ENCODE measurements at regions not wholly inside any gene's neighbourhood (a gene's known extent, or its start where the extent isn't known, plus 50 kb on each side); places are given as distances from the start of the nearest gene placed in this dataset.
"Not testable (repeated sequence)": the region's sequence is repeated elsewhere in the genome, so short reads cannot be mapped to it uniquely, and the experiment has no call there.

DNA sequence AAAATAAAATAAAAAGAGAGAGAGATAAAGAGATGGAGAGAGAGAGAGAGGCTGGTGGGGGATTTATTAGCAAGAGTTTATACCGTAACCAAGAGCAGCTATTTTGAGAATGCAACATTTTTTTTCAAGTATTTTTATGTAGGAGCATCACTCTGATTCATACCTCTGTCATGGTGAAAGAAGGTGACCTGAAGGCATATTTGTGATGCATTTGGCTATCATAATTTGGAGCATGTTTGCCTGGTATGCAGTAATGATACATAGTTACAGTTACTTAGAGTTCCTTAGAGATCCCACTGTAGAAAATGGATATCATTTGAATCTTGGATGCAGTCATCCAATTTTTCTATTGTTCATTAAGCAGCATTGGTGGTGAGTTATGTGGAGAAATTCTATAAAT is 1472.4 kb downstream of the SI start:
- DNase-seq, result no peak

DNA sequence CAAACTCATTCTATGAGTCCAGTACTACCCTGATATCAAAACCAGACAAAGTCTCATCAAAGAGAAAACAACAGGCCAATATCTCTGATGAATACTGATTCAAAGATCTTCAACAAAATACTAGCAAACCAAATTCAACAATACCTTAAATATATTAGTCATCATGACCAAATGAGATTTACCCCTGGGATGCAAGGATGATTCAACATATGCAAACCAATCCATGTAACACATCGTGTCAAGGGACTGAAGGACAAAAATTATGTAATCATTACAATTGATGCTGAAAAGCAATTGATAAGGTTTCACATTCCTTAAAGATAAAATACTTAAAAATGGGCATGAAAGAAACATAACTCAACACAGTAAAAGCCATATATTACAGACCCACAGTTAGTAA is 1476.9 kb downstream of the SI start:
- no peak for DNase-seq

DNA sequence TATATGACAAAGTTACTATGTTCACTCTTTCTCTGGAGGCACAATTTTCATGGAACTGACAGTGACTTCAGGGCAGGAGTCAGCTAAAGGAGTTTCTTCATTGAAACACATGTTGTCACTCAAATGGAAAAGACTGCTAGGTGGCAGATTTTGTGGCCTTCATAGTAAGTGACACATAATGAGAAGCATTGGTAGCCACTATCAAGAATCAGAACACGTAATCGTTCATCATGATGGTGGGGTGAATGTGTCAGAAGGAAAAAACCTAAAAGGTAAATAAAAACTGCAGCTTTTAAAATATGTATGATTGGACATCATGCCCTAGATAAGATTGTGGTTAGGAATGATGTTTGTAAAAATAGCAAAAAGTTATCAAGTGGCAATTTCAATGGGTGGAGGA is 1491.0 kb downstream of the SI start:
- no peak for DNase-seq

DNA sequence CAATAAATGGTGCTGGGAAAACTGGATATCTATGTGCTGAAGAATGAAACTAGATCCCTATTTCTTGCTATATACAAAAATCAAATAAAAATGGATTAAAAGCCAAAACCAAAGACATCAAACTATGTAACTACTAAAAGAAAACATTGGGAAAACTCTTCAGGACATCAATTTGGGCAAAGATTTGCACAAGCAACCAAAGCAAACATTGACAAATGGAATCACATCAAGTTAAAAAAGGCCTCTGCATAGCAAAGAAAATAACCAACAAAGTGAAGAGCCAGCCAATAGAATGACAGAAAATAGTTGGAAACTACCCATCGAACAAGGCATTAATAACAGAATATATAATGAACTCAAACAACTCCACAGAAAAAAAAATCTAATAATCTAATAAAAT is 1495.3 kb downstream of the SI start:
- no peak for DNase-seq

DNA sequence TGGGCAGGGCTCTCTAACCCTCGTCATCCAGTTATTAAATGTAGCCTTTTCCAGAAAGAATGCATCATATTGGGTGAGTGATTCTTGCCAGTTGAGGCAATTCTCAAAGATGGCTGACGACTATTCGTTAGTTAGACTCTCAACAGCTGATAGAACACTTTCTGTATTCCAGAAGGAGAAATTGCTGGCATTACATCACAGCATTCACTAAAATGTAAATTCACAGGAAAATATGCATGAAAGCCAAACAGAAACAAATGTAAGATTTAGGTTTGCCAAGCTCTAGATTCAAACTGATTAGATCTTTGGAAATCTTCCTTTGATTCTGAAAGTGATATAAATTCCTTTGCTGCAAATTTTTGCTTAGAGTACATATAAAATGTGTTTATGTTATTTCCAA is 1501.0 kb downstream of the SI start:
- DNase-seq, result no peak

DNA sequence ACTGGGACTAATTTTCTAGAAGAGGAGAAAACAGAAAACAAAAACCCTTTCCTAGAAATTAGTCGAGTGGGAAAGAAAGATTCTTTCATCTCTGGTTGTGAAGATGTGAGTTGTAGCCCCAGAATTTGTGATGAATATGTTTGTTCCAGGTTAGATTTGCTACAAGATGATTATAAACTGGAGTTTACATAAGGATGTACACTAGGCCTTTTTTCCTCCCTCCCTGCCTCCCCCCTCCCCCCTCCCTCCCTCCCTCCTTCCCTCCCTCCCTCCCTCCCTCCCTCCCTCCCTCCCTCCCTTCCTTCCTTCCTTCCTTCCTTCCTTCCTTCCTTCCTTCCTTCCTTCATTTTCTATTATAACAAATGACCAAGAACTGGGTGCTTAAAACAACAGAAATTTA is 1502.0 kb downstream of the SI start:
- no peak for DNase-seq

DNA sequence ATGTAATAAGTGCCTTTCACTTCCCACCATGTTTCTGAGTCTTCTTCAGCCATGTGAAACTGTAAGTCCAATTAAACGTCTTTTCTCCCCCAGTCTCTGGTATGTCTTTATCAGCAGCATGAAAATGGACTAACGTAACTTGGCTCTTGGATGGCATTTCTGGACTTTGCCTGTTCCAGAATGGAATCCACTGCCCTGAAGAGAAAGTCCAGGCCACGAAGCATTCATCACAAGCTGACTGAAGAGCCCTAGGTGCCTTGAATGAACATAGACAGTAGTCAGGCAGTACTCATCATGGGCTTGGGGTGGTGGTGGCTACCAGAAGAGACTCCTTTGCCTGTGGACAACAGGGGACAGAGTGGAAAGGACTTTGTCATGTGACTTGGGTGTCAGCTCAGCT is 1505.0 kb downstream of the SI start:
- DNase-seq, result no peak

DNA sequence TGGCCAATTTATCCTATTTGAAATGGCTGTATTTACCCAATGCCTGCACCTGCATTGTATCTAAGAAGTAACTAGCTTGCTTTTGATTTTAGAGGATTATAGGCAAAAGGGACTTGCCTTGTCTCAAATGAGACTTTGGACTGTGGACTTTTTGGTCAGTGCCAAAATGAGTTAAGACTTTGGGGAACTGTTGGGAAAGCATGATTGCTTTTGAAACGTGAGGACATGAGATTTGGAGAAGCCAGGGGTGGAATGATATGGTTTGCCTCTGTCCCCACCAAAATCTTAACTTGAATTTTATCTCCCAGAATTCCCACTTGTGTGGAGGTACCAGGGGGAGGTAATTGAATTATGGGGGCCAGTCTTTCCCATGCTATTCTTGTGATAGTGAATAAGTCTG is 1505.4 kb downstream of the SI start:
- DNase-seq, result no peak

DNA sequence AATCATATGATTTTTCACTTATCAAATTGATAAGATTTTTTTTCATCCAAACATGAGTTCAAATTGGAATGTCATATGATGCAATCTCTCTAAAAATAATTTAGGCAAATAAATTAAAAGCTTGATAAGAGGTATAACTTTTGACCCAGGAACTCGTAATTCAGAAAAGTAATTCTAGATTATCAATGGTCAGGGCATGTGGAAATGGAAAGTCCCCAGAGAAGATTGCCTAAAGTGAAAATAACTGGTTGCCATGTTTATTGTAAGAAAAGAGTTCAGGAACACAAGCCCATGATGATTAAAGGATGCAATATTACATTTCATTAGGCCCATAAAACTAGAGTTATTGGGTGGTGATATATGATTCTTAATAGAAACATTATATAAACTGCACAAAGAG is 1514.8 kb downstream of the SI start:
- no peak for DNase-seq

DNA sequence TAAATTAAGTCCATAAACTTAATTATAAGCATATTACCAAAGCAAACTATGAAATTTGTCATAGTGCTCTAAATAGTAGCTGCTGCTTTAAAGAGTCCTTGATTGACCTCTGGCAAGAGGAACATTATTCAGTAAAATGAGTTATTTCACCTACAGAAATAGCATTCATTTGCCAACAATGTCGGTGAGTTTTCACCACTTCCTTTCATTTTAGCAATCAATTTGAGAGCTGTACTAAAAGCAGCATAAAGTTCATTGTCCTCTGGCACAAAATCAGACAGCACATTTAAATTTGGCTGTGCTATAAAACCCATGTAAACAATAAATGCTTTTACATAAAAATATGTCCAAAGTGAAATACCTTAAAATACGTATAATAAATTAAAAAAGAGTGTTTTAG is 1515.7 kb downstream of the SI start:
- DNase-seq, result no peak

DNA sequence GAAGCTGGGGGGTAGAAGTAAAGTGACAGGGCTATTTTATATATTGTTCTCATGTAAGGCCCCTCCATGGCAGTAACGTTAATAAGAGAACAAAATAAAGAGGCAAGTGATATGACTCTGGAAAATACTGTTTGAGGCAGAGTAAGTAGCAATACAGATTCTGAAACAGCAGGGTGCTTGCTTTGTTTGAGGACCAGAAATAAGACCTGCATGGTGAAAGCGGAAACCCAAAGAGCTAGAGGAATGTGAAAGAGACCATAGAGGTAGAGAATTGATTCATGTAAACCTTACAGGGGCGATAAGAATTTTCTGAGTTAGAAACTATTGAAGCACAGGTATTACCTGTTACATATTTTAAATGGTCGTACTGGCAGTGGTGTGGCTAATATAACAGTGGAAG is 1517.1 kb downstream of the SI start:
- DNase-seq, result no peak

DNA sequence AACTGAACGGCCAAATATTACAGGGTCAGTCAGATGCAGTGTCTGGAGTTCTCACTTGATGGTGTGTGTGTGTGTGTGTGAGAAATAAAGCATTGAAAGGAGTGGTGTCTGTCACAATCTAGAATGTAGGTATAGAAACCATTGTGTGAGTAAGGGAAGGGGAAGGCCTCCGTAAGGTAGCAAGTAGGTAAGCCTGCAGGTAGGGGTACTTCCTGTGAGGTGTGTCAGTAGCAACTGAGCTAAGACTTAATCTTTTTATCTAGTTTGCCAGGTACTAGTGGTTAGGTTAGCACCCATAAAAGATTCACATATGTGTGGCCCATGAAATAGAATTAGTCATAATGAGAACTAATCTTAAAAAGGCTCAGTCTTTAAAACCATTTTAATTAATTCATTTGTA is 1517.8 kb downstream of the SI start:
- no peak for DNase-seq

DNA sequence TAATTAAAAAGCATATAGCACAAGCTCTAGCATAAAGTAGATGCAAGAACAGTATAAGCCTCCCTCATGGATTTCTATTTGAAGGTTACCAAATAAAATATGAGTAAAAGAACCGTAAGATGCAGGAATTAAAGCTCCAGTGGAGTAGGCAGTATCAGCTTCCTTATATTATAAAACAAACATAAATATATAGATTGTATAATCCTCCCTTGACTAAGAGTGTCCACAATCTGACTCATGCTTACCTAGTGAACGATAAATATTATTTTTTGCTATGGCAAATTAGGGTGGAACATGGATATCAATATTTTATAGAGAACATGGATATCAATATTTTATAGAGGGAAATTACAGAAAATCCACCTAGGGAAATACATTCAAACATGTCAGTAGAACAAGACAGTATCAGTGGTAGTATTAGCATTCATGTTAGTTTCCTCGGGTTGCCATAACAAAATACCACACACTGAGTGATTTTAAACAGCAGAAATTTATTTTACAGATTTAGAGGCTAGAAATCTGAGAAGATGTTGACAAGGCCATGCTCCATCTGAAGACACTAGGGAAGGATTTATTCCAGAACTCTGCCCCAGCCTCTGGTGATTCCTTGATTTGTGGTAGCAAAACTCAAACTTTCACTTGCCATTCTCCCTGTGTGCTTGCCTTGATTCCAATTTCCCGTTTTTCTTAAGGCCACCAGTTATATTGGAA is 1521.3 kb downstream of the SI start:
- no peak for DNase-seq

DNA sequence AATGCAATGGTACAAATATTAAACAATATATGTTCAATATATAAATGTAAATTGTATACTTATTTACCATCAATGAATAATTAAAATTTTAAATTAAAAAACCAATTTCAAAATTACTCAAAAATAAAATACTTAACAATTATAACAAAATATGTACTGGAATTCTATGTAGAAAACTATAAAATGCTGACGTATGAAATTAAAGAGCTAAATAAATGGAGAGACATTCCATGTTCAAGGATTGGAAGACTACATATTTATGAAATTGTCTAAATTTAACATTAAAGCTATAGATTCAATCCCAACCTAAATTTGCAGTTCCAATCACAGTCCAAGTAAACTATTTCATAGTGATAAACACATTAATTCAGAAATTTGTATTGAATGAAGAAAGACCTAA is 1522.4 kb downstream of the SI start:
- no peak for DNase-seq

DNA sequence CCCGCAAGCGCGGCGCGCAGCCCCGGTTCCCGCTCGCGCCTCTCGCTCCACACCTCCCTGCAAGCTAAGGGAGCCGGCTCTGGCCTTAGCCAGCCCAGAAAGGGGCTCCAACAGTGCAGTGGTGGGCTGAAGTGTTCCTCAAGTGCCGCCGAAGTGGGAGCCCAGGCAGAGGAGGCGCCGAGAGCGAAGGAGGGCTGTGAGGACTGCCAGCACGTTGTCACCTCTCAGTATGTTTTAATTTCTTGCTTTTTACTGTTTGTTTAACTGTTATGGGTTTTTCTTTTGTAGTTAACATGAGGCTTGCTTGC is 1525.7 kb downstream of the SI start:
- DNase-seq, result no peak

DNA sequence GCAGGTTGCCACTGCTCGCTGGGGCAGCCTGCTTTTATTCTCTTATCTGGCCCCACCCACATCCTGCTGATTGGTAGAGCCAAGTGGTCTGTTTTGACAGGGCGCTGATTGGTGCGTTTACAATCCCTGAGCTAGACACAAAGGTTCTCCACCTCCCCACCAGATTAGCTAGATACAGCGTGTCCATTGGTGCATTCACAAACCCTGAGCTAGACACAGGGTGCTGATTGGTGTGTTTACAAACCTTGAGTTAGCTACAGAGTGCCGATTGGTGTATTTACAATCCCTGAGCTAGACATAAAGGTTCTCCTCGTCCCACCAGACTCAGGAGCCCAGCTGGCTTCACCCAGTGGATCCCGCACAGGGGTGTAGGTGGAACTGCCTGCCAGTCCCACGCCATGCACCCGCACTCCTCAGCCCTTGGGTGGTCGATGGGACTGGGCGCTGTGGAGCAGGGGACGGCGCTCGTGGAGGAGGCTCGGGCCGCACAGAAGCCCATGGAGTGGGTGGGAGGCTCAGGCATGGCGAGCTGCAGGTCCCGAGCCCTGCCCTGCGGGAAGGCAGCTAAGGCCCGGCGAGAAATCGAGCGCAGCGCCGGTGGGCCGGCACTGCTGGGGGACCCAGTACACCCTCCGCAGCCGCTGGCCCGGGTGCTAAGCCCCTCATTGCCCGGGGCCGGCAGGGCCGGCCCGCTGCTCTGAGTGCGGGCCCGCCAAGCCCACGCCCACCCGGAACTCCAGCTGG is 1526.2 kb downstream of the SI start:
- DNase-seq, result not testable (repeated sequence)

DNA sequence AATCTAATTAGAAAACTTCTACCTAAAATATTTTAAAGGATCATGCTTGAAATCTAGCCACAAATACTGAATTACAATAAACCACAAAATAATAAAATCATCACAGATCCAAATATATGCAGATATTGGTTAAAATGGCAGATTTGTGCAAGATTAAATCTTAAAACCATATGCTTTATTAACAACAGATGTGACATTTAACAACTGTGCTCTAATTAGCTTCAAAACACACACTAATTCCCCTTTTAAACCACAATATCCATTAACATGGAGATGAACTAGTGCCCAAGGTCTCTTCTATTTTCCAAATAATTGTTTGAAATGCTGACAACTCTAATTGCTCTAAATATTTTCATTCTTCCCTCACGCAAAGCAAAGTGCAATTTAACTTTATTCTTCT is 1530.3 kb downstream of the SI start:
- DNase-seq, result no peak

DNA sequence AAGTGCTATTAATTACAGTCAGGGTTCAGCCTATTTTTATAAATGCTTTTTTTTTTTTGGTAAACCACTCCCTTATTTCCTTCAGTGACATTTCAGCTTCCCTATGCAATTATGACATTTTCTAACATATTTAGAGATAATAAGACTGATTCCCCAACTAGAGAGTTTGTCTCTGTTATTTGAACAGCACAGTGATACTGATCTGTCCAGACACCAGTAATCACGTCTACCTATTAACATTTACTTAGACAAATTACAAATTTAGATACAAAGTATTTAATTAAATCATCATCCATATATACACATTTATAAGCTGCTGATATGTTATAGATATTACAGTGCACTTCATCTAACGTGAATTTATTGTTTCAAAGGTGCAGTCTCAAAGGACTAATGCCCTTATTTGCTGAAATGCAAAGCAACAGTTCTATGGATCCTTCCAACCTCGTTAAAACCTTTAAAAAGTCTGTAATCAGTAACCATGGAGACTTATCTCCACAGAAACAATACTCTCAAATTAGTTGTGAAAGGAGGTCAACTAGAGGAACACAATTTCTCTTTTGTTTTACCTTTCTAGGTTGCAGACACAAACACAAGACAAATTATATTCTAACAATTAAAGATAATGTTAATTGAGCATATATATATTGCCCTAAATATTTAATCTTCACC is 1531.1 kb downstream of the SI start:
- DNase-seq, result no peak

DNA sequence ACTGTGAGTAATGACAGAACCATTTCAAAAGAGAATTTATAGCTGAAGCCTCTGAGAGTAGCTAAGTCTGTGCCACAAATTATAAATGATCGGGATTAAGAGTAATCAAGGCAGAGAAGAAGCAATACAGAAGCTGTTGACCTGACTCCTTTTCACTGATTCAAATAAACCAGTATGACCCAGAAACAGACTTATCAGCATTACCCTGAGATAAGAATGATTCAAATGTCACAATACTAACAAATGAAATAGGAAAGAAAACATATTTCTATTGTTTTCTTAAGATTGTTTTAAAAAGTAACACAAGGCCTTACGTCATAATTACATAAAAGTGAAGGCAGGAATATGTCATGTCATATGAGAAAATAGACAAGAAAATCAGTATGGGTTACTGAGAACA is 1534.6 kb downstream of the SI start:
- no peak for DNase-seq

DNA sequence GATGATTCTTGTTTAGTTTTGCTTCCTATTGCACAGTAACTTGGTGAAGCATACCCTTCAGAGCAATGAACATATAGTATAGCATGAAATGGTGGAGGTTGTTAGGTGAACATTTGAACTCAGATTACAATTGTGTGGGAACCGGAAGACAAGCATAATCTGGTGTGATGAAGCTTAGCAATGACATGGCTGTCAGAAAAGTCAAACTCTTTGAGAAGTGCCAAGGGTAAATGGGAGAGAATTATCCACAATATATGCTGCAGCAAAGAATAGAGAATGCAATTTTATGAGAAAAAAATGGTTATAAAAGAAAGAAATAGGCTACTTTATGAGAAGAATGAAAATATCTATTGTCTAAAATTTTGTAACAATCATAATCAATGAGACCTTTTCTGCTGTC is 1536.7 kb downstream of the SI start:
- DNase-seq, result no peak

DNA sequence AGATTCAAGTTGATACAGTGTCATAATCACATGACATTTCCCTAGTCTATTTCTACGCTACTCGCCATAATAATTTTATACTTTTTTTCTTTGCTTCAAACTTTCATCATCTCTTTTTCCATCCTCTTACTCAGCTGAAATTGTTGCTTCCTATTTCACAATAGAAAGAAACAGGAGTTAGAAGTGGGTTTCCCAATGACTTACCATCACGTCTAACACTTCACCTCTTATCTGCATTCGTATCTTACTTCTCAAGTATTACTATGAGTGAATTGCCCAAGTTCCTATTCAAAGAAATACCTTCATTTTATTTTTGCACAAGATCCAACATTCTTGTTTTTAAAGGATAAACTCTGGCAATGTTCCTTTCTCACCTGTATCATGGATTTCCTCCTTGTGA is 1539.9 kb downstream of the SI start:
- no peak for DNase-seq

DNA sequence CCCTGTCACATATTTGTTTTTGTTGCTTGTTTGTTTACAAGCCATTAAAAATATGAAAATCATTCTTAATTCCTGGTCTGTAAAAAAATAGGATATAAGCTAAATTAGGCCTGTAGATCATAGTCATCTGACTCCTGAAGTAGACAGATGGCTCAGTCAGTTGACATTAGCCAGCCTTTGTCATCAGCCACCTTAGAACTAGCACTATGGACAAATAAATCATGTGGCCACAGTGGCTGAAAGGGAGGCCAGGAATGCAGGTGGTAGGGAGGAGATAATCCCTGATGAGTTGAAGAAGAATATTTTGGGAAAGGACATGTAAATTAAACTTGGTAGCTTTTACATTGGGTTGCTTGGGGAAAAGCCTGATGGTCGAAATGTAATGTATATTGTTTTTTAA is 1544.9 kb downstream of the SI start:
- no peak for DNase-seq

DNA sequence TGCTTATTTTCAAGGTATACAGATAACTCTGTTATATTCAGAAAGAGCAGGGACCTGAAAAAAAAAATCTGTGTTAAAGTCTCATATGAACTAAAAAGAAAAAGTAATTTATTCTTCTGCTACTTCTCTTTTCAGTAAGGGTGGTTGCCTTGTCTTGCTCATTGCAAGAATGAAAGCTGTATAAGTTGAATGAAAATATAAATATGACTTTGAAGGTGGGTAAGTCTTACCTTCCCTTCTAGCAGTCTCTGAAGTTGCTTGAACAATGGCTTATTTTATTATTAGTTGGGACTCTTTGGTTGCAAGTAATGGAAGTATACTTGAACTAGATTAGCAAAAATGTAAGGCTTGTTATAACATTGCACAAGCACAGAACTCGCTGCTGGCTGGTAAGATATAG is 1554.9 kb downstream of the SI start:
- DNase-seq, result no peak

DNA sequence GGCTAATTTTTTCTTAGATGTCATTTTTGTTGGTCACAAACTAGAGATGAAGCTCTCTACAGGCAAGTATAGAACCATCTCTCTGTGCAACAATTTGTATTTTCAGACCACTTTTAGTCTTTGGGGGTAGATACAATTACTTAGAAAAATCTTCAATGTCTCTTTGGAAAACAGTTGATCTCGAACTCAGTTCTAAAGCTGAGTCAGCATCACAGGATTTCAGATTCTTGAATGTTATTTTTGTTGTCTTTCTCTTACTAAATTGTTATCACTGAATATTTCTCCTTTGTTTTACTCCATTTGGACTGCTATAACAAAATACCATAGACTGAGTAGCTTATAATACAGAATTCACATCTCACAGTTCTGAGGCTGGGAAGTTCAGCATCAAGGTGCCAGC is 1557.0 kb downstream of the SI start:
- no peak for DNase-seq

DNA sequence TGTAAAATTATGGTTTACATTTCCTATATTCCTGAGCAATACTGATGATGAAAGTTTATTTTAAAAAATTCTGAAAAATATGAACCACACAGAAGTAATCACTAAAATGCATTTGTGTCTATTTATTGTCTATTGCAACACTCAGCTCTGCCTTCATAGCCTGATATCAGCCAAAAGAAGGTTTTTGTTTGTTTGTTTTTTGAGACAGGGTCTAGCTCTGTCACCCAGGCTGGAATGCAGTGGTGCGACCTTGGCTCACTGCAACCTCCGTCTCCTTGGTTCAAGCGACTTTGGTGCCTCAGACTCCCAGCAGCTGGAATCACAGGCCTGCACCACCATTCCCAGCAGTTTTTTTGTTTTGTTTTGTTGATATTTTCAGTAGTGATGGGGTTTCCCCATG is 1560.2 kb downstream of the SI start:
- no peak for DNase-seq
